Panc1 (cell line): ENCODE measurements at regions not wholly inside any gene's neighbourhood (a gene's known extent, or its start where the extent isn't known, plus 50 kb on each side); places are given as distances from the start of the nearest gene placed in this dataset.

ENCODE experiments used
- POLR2AphosphoS5 ChIP-seq: IDR thresholded peaks from 2 replicates; pipeline ENCODE4 v1.6.1; 2012; ENCODE audit warnings: mild to moderate bottlenecking, low read depth, low read length, moderate library complexity
- SIN3A ChIP-seq: IDR thresholded peaks from 2 replicates; pipeline ENCODE4 v1.6.1; 2012; ENCODE audit warnings: low read depth, mild to moderate bottlenecking, low read length, moderate library complexity, borderline replicate concordance; ENCODE audit not compliant: insufficient read depth
- TCF7L2 ChIP-seq: IDR thresholded peaks from 2 replicates; pipeline ENCODE4 v1.6.1; 2011; ENCODE audit warnings: mild to moderate bottlenecking, low read depth, low read length, inconsistent platforms
- TF ChIP-seq, protein P1 (sequence below): fragments of 450-650 bp; IDR thresholded peaks from 2 replicates; pipeline ENCODE4 v1.5.1; 2017; ENCODE audit warnings: mild to moderate bottlenecking
- TF ChIP-seq, protein P2 (sequence below), 2 experiments: IDR thresholded peaks; 2 replicates each; pipeline ENCODE4 v1.6.1; 2011 to 2012; ENCODE audit warnings: low read depth in 2 of 2, control low read depth in 1 of 2, low read length in 1 of 2, mild to moderate bottlenecking in 1 of 2, moderate library complexity in 1 of 2; ENCODE audit not compliant: insufficient read depth in 1 of 2

DNA sequence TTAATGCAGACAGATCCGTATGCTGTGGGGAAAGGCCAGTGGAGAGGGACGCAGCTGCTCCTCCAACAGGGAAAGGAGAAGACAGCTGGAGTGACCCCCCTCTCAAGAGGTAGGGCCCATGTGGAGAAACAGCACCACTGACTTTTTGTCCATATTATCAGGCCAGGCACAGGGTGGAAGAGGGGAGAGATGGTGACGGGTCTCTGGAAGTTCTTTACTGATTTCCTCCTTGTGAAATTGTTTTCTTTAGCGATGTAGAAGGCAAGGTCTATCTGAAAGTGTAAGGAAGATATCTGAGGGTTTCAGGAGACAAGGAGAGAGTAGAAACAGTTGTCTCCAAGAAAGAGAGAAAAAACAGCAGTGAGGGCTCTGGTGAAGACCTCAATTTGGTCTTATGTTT, 338.8 kb downstream of the VPS13C start:
- TF ChIP-seq, protein P1, sequence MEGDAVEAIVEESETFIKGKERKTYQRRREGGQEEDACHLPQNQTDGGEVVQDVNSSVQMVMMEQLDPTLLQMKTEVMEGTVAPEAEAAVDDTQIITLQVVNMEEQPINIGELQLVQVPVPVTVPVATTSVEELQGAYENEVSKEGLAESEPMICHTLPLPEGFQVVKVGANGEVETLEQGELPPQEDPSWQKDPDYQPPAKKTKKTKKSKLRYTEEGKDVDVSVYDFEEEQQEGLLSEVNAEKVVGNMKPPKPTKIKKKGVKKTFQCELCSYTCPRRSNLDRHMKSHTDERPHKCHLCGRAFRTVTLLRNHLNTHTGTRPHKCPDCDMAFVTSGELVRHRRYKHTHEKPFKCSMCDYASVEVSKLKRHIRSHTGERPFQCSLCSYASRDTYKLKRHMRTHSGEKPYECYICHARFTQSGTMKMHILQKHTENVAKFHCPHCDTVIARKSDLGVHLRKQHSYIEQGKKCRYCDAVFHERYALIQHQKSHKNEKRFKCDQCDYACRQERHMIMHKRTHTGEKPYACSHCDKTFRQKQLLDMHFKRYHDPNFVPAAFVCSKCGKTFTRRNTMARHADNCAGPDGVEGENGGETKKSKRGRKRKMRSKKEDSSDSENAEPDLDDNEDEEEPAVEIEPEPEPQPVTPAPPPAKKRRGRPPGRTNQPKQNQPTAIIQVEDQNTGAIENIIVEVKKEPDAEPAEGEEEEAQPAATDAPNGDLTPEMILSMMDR: no peak
- TF ChIP-seq POLR2AphosphoS5 (no peak), SIN3A (no peak), TCF7L2 (no peak)
- TF ChIP-seq, protein P2, sequence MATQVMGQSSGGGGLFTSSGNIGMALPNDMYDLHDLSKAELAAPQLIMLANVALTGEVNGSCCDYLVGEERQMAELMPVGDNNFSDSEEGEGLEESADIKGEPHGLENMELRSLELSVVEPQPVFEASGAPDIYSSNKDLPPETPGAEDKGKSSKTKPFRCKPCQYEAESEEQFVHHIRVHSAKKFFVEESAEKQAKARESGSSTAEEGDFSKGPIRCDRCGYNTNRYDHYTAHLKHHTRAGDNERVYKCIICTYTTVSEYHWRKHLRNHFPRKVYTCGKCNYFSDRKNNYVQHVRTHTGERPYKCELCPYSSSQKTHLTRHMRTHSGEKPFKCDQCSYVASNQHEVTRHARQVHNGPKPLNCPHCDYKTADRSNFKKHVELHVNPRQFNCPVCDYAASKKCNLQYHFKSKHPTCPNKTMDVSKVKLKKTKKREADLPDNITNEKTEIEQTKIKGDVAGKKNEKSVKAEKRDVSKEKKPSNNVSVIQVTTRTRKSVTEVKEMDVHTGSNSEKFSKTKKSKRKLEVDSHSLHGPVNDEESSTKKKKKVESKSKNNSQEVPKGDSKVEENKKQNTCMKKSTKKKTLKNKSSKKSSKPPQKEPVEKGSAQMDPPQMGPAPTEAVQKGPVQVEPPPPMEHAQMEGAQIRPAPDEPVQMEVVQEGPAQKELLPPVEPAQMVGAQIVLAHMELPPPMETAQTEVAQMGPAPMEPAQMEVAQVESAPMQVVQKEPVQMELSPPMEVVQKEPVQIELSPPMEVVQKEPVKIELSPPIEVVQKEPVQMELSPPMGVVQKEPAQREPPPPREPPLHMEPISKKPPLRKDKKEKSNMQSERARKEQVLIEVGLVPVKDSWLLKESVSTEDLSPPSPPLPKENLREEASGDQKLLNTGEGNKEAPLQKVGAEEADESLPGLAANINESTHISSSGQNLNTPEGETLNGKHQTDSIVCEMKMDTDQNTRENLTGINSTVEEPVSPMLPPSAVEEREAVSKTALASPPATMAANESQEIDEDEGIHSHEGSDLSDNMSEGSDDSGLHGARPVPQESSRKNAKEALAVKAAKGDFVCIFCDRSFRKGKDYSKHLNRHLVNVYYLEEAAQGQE (IDR thresholded peaks at IDR 0.05; ENCODE audit: insufficient read depth in 1 of 2, low read depth in 2 of 2, low read length in 1 of 2): no peak
